Ishikawa (cell line): ENCODE measurements at regions not wholly inside any gene's neighbourhood (a gene's known extent, or its start where the extent isn't known, plus 50 kb on each side); places are given as distances from the start of the nearest gene placed in this dataset.

Source experiments
- CEBPB ChIP-seq: IDR thresholded peaks from 2 replicates; pipeline ENCODE4 v1.6.1; 2012
- CREB1 ChIP-seq: IDR thresholded peaks from 2 replicates; pipeline ENCODE4 v1.6.1; 2012; ENCODE audit warnings: low read depth
- EGR1 ChIP-seq: IDR thresholded peaks from 2 replicates; pipeline ENCODE4 v1.6.1; 2012
- EP300 ChIP-seq: IDR thresholded peaks from 2 replicates; pipeline ENCODE4 v1.6.1; 2012; ENCODE audit warnings: borderline replicate concordance
- FOXM1 ChIP-seq: IDR thresholded peaks from 2 replicates; pipeline ENCODE4 v1.6.1; 2012; ENCODE audit warnings: low read depth, borderline replicate concordance
- MAX ChIP-seq: IDR thresholded peaks from 2 replicates; pipeline ENCODE4 v1.6.1; 2012
- NFIC ChIP-seq: IDR thresholded peaks from 2 replicates; pipeline ENCODE4 v1.6.1; 2012
- RAD21 ChIP-seq: IDR thresholded peaks from 2 replicates; pipeline ENCODE4 v1.6.1; 2012; ENCODE audit warnings: low read depth
- REST ChIP-seq: IDR thresholded peaks from 2 replicates; pipeline ENCODE4 v1.6.1; 2012; ENCODE audit warnings: low read depth, mild to moderate bottlenecking
- TAF1 ChIP-seq: IDR thresholded peaks from 2 replicates; pipeline ENCODE4 v1.6.1; 2012; ENCODE audit warnings: low read depth, mild to moderate bottlenecking
- TCF12 ChIP-seq: IDR thresholded peaks from 2 replicates; pipeline ENCODE4 v1.6.1; 2012; ENCODE audit warnings: low read depth
- TEAD4 ChIP-seq: IDR thresholded peaks from 2 replicates; pipeline ENCODE4 v1.6.1; 2012
- USF1 ChIP-seq: IDR thresholded peaks from 2 replicates; pipeline ENCODE4 v1.6.1; 2012
- YY1 ChIP-seq: IDR thresholded peaks from 2 replicates; pipeline ENCODE4 v1.6.1; 2012; ENCODE audit warnings: low read depth
- ZBTB7A ChIP-seq: IDR thresholded peaks from 2 replicates; pipeline ENCODE4 v1.6.1; 2012; ENCODE audit warnings: low read depth

GRCh38 chr5:174491265-174491664 is 233.1 kb upstream of the MSX2 start:
- TF ChIP-seq USF1 (no peak), EP300 (no peak), CREB1 (no peak), TAF1 (no peak), NFIC (no peak), MAX (no peak), ZBTB7A (no peak), REST (no peak), EGR1 (no peak), YY1 (no peak), RAD21 (no peak), TEAD4 (no peak), FOXM1 (no peak), TCF12 (no peak), CEBPB (no peak)

- TF ChIP-seq CEBPB: no peak
These were observed 232.5 kb upstream of the MSX2 start for GRCh38 chr5:174491761-174492350.

- no peak for TF ChIP-seq REST
- TF ChIP-seq YY1: no peak
- no peak for TF ChIP-seq TAF1
- TF ChIP-seq EGR1: no peak
- TF ChIP-seq USF1: no peak
- TF ChIP-seq ZBTB7A: no peak
- TF ChIP-seq NFIC: no peak
- TF ChIP-seq TEAD4: no peak
- TF ChIP-seq CEBPB: no peak
- TF ChIP-seq FOXM1: no peak
- no peak for TF ChIP-seq MAX
- no peak for TF ChIP-seq CREB1
- no peak for TF ChIP-seq EP300
- no peak for TF ChIP-seq RAD21
- TF ChIP-seq TCF12: no peak
These were observed 230.9 kb upstream of the MSX2 start for GRCh38 chr5:174493530-174493929.

- TF ChIP-seq CEBPB: no peak
- TF ChIP-seq NFIC: no peak
- no peak for TF ChIP-seq MAX
- TF ChIP-seq ZBTB7A: no peak
- no peak for TF ChIP-seq EGR1
- no peak for TF ChIP-seq FOXM1
- no peak for TF ChIP-seq YY1
- TF ChIP-seq REST: no peak
- no peak for TF ChIP-seq RAD21
These were observed 223.7 kb upstream of the MSX2 start for GRCh38 chr5:174500636-174501035.
